ENCODE measurements at regions not wholly inside any gene's neighbourhood (a gene's known extent, or its start where the extent isn't known, plus 50 kb on each side); places are given as distances from the start of the nearest gene placed in this dataset.

GRCh38 chr6:19087897-19088296 is 700.7 kb downstream of the RNF144B start:
- TF ChIP-seq EP300 (IDR thresholded peaks at IDR 0.05): no peak
- TF ChIP-seq POLR2A (IDR thresholded peaks at IDR 0.05): no peak

All from upper lobe of left lung (tissue), 4 donors.